ENCODE measurements at regions not wholly inside any gene's neighbourhood (a gene's known extent, or its start where the extent isn't known, plus 50 kb on each side); places are given as distances from the start of the nearest gene placed in this dataset.
A peak's percentile ranks its signal among the peaks of the same experiment; 100 is the strongest.

DNA sequence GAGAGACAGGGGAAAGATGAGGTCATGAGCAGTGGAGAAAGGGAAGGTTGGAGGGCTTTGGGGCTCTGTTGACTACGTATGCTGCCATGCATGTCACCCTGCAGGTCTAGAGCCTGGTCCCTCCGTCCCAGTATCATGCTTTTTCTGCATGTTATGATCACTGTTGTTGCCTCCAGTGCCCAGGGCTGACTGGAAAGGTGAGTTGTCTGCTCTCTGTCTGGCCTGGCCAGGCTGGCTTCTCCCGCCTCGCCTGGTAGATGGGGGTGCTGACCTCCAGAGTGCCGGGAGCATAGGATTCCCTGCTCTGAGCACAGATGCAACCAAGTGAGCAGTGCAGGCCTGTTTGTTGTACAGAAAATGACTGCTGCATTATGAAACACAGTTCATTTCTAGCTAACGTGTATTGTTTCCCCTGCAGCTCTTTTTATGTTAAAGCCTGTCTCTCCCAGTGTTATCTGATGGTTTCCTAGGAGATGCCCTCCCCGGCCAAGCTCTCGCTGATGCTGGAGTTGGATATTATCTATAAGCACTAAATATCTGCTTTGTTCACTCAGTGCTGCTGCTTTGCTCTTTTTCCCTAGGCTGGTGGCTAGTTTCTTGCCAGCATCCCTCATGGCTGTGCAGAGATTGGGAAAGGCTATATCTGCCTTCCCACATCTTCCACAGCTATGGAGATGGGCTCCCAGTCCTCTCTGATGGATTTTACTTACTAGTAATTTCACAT, 158.2 kb downstream of the TDRD15 start:
- no peak for DNase-seq

GRCh38 chr2:21282515-21282898, 158.7 kb downstream of the TDRD15 start:
- no peak for DNase-seq

DNA sequence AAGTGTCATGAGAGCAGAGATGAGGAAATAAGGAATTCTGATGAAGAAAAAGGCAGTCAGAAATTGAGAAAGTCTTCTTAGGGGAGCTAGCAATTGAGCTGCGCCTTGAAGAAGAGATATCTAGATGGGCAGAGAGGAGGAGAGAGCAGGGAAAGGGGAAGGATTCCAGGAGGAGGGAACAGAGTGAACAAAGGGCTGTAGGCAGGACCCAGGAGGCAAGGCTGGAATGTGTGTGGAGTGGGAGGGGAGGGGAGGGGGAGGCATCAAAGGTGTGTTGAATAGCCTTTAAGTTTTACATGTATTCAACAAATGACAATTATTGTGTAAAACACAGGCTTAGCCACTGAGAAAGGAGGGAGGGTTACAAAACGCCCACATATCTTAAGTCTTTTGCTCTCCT, 164.5 kb downstream of the TDRD15 start:
- DNase-seq, result no peak

- DNase-seq, result no peak
Observed at GRCh38 chr2:21288739-21289520, 165.2 kb downstream of the TDRD15 start.

GRCh38 chr2:21289551-21289950, 165.8 kb downstream of the TDRD15 start:
- no peak for DNase-seq

GRCh38 chr2:21289989-21290388, 166.2 kb downstream of the TDRD15 start:
- DNase-seq, result peak in 2 of 3 donors; percentile 22 to 45

DNA sequence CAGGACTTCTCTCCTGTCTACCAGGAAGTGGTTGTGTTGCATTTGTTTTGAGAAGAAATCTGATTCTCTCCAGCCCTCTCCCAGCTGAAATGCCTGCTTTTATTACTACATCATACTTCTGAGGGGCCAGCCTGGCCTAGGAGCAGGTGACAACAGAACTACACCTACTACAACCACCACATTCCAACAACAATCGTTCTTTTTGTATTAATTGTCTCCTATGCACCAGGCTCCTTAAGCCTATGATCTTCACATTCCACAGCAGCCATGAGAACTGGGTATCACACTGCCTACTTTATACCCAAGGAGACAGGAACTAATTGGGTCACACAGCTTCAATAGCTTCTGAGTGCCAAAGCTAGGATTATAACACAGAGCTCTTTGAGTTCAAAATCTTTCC, 167.7 kb downstream of the TDRD15 start:
- DNase-seq, result no peak

DNA sequence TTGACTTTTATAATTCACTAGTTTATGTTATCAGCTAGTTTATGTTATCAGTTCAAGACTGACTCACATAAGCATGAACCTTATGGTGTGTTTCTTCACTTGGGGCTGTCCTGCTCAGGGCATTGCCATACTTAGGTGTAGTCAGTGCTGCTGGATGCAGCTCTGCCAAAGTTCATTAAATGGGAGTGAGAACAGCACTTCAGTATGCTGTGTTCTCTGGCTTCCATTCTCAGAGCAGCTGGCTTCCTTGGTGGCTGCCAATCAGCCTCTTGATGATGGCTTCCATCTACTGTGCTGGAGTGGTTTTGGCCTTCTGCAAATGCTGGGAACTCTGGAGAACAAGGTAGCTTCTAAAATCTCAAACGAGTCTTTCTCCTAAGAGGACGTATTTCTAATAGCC, 170.7 kb downstream of the TDRD15 start:
- DNase-seq, result no peak

- DNase-seq, result peak in 1 of 3 donors; percentile 56
Observed at GRCh38 chr2:21299411-21299810, 175.6 kb downstream of the TDRD15 start.

DNA sequence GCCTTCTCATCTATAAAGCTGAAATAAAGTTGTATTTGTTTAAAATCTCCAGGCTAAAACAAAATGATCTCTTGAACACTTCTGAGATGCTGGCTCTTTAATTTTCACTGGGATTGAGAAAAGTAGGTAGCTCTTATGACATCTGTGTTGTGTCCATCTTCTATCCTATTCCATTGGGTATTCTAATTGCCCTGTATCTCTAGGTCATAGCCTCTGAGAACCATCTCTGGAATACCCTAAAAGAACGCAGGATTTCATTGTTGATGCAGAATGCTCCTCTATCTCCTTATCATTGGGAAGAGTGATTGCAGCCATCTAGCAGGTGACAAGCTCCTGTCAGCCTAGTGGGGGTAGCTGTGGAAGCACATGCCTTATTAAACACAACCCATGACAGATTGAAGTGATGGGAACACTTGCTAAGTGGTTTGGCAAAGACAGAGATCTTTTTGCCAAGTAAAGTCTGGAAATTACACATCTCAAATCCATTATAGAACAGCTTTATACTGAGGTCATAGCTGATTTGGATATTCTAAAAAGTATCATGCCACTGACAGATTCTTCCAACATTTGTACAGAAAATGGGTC, 178.2 kb downstream of the TDRD15 start:
- DNase-seq, result no peak

DNA sequence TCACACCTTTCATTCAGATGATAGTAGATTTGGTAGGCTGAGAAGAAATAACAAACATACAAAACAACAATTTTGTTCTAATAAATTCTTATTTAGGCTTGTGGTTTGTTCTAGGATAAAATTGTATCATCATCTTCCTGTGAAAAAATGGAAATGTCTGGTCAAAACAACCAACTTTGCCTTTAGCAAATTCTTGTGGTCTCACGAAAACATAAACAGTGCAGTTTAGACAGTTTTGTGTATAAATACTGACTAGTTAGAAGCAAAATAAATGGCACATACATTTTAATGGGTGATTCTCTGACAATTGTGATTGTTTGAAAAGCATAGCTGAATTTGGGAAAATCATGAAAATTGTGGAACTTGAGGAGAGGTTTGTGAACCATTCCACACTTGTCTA, 180.1 kb downstream of the TDRD15 start:
- no peak for DNase-seq

GRCh38 chr2:21305581-21305980, 181.8 kb downstream of the TDRD15 start:
- DNase-seq, result no peak

DNA sequence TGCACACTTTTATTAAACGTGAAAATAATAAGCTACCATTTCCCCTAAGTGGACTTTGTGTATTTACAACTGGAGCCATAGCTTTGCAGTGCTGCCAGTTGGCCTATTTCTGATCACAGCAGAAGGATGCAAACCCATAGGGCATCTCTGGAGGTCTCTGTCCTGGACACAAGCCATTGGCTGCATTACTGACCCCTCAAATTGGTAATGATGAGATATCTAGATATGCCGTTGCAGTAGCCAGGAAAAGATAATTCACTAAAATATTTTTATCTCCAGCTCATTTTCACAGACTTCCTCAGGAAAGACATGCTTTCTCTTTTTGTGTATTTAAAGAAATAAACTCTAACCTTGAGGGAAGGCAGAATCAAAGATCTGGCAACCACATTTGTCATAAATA, 182.5 kb downstream of the TDRD15 start:
- no peak for DNase-seq

- DNase-seq, result no peak
Observed at GRCh38 chr2:21307037-21307436, 183.3 kb downstream of the TDRD15 start.

DNA sequence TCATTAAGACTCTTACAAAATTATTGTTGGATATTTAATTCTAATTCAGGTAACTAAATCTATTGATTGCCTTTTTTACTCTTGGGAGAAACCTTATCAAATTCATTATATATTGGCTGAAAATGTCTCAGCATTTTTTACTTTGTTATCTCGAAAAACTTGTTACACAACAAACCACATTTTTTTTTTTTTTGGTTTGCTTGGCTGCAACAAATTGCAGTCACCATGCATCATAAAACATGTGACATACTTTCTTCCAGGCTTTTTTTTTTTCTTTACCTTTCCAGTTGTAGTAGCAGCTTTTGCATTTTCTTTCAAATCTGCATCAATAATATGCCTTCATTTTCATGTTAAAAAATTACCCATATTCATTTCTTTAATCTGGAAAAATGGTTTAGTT, 186.7 kb downstream of the TDRD15 start:
- no peak for DNase-seq

DNA sequence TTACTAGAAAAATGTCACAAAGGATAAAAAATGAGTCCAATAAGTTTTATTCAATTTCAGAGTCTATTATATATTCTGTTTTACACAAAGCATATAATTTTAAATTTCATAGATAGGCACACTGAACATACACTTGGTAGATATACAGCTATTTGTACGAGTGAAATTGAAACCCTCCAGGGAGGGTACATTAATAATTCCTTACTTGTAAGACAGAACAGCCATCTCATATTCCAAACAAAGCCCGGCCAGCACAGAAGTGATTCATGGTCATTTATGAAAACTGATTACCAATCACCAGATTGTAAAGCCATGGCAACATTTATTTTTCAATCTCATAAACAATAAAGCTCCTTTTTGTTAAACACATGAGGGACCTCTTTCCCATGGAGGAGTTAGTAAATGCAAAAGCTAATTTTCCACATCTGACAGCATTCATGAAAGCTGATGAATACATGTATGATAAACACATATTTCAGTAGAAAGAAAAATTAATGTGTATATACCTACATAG, 190.6 kb downstream of the TDRD15 start:
- DNase-seq, result no peak

DNA sequence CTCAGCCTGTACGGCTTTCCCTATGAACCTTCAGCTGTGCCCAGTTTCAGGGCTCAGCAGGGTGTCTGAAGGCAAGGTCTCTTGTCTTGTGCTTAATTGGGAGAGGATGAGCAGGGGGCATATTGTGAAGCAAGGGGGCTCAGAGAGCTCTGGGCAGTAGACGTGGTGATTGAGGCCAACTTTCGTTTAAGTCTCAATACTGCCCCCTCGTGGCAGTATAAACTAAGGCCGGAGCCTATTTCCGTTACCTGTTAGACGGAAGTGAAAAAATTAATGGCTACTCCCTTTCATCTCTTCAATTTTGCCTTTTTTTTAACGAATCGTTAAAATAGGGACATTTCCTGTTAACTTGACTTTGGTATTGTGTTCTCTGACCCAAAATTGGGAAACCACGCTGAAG, 193.4 kb downstream of the TDRD15 start:
- peak; percentile 23 to 56 (median 50) for DNase-seq

DNA sequence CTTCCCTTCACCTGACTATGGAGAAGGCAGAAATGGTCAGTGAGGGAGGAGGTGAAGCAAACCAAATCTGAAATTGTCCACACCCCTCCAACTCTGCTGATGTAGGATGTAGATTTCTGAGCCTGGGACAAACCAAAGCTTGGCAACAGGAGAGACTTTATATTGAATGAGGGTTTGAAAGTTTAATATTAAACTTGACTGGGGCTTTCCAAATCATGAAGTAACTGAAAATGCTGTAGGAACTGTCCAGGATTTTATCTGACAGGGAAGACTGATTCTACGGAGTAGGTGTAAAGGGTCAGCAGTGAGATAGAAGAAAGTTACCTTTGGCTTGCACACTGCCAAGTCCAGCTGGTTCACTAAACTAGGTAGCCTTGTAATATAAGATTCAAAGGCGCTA, 194.5 kb downstream of the TDRD15 start:
- DNase-seq, result no peak

DNA sequence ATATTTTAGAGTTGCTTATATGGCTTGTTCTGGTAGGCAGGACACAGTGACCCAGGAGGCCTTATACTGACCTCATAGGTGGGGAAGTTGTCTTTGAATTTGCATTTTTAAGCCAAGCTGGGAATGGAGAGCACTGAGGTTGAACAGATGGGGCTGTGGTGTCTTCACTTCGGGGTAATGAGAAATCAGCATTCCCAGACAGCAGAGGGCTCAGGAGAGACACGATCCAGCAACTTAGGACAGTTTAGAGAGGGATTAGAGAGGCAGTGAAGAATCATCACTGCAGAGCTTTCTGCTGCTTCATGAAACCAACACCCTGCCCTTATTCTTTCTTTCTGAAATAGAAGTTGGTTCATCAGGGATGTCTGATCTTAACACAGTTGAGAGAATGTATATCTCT, 202.4 kb downstream of the TDRD15 start:
- no peak for DNase-seq

- DNase-seq, result no peak
Observed at GRCh38 chr2:21328177-21328576, 204.4 kb downstream of the TDRD15 start.

- no peak for DNase-seq
Observed at GRCh38 chr2:21330786-21331391, 207.1 kb downstream of the TDRD15 start.

DNA sequence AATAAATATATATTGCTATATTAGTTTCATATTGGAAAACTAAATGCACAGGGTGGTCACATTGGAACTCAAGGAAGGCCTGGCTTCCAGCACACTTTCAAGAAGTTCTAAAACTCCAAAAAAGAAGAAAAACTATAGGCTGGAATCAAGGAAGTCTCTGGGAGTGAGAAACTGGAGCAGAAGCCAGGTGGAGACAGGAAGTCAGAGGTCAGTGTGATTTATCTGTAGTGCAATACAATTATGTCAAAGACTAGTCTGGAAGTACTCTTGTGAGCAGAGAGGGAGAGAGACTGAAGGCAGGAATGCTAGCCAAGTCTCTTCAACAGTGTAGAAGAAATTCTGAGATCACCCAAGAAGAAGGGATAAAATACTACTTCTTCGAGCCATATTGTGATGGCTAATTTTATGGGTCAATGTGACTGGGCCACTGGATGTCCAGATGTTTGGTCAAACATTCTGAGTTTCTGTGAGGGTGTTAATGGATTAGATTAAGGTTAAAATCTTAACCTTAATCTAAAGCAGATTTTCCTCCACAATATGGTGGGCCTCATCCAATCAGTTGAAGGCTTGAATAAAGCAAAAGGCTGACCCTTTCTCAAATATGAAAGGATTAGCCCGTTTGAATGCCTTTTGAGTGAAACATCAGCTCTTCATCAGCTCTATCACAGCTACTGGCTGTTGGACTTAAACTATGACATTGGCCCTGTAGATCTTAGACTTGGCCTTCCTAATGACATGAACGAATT, 208.0 kb downstream of the TDRD15 start:
- peak; percentile 7 to 27 (median 12) for DNase-seq

Data from muscle of back (tissue), 3 donors.